HG03460 (cell line): ENCODE measurements at regions not wholly inside any gene's neighbourhood (a gene's known extent, or its start where the extent isn't known, plus 50 kb on each side); places are given as distances from the start of the nearest gene placed in this dataset.
"Not testable (repeated sequence)": the region's sequence is repeated elsewhere in the genome, so short reads cannot be mapped to it uniquely, and the experiment has no call there.

ENCODE experiments used
- ATAC-seq: cut with Tn5 transposase; IDR thresholded peaks from one replicate; pipeline ENCODE4 v1.9.1; 2021; ENCODE audit not compliant: unreplicated experiment

DNA sequence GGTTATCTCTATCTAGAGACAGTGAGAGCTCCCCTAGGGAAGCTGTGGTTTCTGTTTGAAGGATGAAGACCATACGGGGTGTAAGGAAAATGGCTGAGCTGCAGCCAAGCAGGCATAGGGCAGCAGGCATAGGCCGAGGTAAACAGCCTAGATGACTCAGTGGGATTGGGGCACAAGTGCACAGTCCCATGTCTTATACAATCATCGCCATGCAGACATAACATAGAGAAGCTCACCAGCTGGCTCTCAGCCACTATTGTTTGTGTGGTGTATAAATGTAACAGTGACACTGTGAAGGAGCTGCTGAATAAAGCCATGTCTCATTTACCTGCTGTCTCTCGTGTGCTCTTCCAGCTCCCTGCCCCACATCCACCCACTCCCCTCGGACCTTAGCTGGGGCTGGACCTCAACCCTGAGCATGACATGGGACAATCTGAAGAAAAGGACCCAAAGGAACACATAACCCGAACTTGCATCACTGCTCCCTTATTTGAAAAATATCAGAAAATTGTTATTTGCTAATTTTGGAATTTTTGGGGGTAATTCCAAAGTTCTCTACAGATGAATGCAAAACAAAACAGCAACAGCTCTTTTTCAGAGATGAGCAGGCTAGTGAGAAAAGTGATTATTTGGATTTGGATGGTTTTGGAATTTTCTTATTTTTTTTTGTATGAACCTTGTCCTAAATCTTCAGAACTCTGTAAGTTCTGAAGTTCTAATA is 582.7 kb downstream of the REEP3 start:
- ATAC-seq = no peak

DNA sequence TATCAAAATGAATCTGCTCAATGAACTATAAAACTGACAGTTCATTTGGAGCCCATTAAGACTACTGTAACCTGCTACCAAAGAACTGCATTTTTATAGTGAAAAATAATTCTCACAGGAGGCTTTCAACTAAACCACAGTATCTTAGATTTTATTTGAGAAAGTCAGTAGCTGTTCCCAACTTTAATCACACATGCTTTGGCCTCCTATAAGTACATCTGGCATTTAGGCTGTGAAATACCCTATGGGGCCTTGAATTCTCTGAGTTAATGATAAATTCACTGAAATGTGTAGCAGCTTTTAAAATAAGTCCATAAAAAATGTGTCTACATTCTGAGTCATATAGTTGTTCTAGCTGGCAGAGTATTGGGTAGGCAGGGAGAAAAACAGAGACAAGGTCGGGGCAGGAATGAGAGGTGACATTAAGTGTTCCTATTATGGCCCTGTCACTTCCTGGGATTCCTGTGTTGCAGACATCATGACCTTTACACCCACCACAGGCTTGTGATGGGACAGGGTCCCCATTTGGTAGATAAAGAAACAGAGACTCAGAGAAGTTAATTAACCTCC is 588.8 kb downstream of the REEP3 start:
- ATAC-seq = no peak

DNA sequence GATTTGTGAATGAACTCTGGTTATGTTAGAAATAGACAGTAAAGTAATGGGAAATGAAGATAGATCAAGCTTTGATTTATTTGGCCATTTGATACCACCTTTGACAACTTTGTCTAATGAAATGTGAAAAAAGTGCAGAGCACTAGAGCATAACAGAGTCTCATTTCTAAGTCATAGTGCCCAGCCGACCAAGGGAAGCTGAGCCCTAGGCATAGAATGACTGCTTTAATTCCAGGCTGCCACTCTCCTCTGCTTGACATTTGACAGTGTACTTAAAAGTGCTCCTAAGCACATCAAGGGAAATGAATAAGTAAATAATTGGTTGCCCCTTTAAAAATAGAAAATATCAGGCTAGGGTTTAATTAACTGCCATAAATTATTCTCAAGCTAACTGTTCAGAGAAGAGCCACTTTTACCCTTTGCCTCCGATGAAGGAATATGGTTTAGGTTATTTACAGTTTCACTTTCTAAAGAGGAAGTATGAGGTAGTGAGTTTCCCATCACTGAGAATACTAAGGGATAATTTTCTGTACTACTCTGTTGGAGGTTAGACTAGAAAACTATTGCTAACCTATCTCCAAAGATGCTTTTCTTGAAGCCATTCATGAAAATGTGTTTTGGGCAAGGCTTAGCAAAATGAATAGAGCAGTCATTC is 591.6 kb downstream of the REEP3 start:
- no peak for ATAC-seq

DNA sequence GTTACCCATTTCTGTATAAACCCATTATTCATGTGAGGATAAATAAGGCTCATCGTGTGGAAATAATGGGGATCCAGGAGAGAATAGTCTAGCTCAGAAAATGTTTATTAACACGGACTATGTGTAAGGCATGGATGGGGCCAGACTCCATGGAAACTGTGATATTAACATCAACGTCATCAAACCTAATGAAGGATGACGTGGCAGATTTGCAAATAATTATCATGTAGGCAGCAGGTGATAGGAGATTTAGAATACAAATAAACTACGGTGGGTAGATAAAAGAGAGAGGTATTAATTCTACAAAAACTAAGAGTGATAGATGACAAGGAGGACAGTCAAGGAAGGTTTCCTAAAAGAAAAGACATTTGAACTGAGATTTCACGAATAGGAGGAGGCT is 592.2 kb downstream of the REEP3 start:
- no peak for ATAC-seq

DNA sequence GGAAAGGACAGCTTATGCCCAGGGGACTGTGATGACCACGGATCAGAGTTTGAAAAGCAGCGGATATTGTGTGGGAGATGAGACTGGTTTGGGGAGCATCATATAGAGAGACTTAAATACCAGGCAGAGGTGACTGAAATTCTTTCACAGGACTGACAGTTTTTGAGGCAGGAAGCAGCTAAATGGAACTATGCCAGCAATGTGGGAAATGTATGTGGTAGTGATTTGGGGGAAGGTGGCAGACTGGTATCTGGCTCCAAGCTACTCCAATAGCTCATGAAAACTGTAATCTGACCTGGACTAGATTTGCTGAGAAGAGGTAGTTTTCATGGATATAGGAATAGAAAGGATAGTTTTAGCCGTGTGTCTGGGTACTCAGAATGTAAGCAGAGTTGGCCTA is 592.6 kb downstream of the REEP3 start:
- no peak for ATAC-seq

DNA sequence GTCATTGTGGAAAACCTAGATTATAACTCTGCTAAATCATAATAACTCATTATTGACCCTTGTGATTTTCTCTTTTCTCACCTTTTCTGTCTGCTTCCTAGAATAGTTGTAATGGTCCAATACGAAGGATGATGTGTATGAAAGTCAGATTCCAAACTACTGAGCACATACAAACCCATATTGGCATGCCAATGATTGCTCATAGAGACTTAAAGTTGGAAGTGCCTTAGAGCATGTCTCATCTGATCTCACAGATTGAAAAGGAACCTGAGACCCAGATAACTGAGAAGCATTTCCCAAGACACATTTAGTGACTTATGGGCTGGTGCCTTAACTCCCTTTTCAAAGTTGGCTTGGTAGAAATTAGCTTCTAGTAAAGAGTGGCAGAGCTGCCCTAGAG is 594.3 kb downstream of the REEP3 start:
- ATAC-seq = no peak

DNA sequence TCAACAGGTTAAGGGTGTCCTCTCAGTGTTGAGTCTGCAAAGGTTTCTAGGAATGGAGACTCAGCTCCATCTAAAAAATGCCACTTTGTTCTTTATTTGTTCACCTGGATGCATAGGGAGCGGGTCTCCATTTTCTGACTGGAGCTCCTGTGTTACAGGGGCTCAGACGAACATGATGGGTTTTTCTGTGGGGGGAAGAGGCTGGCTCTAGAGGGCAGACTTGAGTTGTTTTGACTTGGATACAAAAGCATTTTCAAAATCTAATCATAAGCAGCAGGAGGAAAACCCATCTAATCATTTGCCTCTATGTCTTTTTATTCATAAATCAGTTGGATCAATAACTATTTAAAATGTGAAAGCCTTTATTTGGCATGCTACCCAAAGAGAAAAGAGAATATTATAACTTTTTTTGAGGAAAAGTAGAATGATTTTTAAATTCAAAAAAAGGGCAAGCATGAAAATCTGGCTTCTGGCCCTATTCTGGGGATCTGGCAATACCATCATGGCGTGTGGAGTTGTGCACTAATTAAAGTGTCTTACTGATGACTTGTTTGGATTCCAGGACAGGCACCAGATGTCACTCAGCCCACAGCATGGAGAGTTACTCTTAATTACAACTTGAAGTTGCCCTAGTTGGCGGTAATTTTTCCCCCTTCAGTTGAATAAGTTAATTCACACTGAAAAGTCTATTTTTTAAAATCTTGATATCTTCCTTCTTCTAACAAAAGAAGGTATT is 594.9 kb downstream of the REEP3 start:
- no peak for ATAC-seq

DNA sequence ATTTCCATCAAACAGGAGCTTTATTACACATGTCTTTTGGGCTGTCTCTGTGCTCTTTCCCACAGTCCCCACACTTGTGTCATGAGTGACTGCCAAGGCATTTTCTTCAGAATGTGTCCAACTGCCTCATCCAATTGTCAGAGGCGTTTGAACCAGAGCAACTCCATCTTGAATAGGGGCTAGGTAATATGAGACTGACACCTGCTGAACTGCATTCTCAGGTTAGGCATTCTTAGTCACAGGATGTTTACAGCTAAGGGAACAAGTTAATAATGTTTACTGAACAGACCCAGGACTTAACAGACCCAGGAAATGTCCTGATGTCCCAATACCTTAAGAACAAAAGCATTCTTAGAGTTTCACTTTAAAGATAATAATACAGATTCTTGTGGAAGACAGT is 595.5 kb downstream of the REEP3 start:
- ATAC-seq = no peak

DNA sequence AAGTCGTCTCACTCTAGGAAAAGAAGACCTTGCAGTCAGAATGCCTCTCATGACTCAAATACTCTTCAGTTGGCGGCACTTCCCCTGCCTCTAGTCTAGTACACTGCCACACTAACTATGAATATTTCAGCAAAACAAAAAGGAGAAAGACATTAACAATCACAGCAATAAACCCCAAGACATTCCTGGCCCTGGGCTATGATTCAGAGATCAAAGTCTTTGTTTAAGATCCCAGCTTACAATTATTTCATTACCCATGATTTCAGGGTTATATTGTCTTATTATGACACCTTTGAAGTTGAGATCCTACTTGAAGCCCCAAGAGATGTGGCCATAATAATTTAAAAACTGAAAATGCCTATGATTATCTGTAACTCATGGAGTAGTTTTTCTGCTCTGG is 597.5 kb downstream of the REEP3 start:
- ATAC-seq = no peak

DNA sequence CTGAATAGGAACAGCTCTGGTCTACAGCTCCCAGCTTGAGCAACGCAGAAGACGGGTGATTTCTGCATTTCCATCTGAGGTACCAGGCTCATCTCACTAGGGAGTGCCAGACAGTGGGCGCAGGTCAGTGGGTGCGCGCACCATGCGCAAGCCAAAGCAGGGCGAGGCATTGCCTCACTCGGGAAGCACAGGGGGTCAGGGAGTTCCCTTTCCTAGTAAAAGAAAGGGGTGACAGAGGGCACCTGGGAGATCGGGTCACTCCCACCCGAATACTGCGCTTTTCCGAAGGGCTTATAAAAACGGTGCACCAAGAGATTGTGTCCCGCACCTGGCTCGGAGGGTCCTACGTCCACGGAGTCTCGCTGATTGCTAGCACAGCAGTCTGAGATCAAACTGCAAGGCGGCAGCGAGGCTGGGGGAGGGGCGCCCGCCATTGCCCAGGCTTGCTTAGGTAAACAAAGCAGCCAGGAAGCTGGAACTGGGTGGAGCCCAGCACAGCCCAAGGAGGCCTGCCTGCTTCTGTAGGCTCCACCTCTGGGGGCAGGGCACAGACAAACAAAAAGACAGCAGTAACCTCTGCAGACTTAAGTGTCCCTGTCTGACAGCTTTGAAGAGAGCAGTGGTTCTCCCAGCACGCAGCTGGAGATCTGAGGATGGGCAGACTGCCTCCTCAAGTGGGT is 599.2 kb downstream of the REEP3 start:
- ATAC-seq = not testable (repeated sequence)

DNA sequence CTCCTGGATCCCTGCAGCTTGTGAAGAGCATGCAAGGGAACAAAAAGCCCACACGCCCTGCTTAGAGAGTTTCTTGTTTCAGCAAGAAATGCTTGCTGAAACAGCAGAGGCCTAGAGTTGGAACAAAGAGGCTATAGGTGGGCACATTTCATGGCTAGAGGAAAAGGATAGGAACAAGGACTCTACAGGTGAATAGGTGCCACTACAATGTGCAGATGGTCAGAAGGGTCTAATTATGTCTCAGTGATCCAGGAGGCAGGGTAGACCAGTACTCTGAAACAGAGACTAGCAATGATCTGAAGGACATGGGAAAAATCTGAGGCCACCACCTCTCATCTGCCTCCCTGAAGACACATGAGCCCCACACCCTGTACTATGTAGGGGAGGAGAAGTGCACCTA is 609.0 kb downstream of the REEP3 start:
- ATAC-seq = no peak

DNA sequence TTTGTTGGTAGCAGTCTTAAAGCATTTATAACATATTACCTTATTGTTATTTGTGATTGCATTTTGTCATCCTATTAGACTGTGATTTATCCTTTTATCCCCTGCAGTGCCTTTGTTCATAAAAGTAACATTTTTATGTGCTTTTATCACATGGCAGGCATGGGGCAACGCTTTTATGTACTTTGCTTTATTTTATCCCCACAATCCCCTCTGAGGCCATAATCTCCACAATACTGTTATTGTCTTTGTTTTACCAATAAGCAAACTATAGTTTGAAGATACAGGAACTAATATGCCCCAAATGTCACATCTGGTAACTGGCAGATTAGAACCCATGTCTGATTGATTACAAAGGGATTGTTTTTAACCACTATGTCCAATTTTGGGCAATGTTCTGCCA is 613.5 kb downstream of the REEP3 start:
- no peak for ATAC-seq

DNA sequence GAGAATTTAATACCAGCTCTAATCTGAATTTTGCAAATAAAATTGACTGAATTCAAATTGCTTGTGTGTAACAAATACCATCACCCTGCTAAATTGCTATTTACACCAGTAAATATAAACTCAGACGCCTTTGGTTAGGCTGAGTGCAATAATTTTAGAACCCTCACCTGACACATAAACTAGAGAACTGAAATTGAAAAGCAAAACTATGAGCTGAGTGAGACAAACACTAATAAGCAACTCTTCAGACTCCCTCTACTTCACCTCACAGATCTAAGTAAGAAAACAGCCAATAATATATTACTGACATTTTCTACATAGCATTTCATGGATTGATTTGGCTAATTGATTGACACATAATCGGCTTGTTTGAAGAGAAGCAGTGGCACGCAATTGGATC is 621.2 kb downstream of the REEP3 start:
- ATAC-seq = no peak

DNA sequence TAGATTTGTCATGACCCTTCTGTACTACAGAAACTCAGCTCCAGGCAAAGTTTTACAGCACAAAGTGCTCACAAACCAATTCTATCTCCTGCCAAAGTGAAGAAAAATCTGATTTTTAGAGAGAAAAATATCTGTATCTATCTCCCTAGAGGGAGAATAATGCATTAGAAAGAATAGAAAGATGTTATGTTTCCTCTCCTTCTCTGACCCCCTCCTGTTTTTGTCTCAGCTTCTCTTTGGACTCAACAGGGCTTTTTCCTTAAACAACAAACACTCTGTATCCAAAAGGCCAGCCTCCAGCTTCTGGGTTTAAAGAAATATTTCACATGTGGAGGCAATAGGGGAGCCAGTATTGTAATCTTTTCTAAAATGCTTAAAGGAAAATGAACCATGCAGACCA is 627.4 kb downstream of the REEP3 start:
- no peak for ATAC-seq

DNA sequence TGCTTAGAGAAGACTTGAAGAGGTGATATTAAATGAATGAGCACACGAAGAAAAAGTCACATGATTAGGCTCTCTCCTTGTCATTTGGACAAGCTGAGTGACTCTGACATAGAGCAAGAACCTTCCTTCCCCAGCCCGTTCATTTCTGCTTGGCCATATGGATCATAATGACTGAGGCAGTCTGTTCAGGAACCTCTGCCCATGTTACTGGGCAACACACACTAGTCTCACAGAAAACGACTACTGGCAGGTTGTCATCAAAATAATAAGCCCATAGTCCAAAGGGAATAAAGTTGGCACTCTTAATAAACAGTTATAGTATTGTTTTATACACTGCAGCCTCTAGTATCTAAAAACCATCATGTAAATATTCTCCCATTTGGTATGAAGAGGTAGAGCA is 635.0 kb downstream of the REEP3 start:
- ATAC-seq = no peak

DNA sequence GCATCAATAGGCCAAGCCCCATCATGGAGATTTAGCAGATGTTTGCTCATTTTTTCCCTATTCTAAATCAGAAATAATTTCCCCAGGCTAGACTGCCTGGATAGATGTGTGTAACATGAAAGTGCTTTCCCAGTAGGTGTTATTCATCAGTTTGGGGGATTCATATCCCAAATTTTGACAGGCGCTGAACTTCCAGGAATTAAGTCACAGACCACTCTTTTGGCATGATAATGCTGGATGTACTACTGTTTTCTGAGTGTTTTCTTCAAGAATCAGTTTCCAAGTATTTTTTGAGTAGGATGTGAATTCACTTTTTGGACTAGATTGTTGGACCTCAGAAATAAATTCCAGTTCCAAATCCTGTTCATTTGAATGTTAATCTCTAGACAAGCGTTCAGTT is 637.4 kb downstream of the REEP3 start:
- ATAC-seq = no peak

DNA sequence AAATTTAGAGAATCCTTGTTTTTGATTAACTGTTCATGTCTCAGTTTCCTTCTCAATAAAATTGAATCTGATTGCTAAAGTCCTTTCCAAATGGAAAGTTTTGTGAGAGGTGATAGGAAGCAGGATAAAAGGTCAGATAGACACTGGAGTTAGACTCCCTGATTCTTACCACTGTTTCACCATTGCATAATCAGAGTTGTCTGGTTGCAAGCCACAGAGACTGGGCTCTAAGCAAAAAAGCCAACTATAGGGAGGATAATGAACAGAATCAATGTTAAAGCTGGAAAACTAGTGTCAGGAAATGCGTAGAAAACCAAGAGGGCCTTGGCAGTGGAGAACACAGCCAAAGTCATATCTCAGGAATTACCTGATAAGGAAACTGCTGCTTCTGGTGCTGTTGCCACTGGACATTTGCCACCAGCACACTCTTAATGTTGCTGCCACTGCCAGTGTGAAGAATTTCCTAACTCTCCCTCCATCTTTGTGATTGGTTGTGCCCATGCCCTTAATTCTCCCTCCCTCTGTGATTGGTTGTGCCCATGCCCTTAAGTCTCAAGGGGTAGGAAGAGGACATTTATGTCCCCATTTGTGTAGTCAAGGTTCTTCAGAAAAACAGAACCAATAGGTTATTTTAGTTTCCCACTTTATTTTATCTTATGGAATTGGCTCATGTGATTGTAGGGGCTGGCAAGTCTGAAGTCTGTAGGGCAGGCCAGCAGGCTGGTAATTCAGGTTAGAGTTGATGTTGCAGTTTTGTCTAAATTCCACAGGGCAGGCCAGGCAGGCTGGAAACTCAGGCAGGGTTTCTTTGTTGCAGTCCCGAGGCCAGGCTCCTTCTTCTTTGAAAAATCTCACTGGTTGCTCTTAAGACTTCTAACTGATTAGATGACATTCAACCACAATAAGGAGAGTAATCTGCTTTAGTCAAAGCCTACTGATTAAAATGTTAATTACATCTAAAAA is 639.0 kb downstream of the REEP3 start:
- no peak for ATAC-seq

DNA sequence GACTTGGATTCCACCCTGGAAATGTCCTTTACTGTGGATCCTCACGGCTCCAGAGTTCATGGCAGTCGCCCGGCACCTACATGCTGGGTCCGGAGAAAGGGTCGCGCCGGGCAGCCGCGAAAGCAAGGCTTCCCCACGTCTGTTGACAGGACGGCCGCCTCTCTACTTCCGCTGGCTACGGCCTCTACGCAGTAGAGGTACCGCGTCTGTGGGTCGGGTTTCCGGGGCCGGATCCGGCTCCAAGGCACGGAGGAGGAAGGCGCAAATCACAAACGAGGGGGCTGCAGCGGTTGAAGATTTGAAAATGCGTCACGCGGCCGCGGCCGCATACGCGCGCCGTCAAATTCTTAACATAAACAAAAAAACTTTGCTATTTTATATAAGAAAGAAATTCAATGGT is 649.6 kb downstream of the REEP3 start:
- ATAC-seq = no peak

DNA sequence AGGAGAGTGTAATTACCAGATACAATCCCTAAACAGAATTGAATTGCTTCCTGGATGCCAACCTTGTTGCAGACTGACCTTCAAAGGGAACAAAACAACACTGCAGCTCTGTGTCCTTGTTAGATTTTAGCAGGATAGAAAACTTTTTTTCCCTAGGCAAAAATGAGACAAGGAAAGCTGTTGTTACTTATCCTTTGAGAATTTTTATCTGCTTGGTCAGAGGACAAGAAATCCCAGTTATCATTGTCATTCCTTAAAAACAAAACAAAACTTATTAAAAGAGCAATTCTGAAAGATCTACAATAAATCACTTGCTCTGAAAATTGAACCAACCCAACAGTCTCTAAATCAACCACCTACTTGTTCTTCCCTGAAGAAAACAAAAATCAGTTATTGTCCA is 652.6 kb downstream of the REEP3 start:
- ATAC-seq = no peak

DNA sequence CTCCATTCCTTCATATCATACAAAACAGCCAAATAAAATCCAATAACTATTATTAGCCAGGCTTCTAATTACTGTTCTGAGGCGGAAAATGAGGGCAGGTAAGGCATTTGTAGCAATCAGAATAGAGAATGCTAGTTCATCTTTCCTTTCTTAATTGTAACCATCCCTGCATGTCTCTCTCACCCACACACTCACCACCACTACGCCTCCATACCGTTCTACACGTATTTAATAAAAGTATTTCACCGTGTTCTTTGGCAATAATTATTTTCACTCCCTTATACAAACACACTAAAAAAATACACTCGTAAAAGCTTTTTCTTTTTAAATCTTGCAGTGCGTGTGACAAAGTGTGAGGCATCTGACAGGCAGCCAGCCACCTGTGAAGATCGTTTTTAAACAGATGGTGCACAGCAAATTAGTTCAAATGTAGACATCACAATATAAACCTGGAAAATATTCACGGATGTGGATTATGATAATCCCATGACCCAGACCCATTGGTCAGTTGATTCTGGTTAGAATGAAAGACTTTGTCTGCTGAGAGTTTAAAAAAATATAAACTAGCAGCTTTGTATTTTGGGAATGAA is 653.6 kb downstream of the REEP3 start:
- no peak for ATAC-seq
